ENCODE measurements at regions not wholly inside any gene's neighbourhood (a gene's known extent, or its start where the extent isn't known, plus 50 kb on each side); places are given as distances from the start of the nearest gene placed in this dataset.

DNA sequence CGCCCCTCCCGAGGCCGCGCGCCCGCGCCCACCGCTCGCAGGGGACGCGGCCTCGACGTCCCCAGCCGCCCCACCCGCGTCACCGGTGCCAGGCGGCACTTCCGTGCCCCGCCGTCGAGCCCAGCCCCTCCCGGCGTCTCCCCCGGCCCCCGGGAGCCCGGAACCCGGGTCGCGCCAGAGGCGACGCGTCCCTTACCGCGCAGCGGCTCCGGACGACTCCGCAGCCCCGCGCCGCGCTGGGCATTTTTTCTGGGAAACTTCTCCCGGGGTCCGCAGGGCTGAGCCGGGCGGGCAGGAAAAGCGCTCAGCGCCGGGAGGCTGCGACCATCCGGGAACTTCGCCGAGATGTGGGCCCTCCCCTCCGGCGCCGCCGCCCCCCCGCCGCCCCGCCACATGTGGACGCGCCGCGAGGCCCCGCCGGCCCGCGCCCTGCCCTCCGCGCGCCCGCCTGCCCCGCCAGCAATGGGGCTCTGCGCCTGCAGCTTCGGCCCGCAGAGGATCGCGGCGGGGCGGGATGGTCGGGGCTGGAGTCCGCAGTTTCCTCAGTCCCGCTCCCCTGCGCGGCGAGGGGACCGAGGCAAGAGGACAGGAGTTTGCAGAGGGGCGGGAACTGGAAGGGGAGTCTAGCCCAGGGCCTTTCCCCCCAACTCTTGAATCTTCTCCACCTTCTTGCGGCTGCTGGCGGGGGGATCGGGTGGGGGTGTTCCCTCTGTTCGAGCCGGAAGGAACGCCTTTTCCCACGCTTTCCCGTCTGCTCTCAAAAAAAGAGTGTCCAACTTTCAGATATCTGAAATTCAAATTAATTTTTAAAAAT is 81.5 kb downstream of the CHRNA1 start:
- peaks cover 0 to 9% (median 0%) of the 10 kb centered on the region in 3 donors for H3K27me3 ChIP-seq (ENCODE audit: control insufficient read depth in 3 of 3, insufficient read depth in 3 of 3, low read length in 2 of 3)
- peak; percentile 80 to 87 (median 86) for DNase-seq
- WGBS, 2 donors, result 1% methylated on average over 77 to 97 of the region's 97 CpGs
- H3K36me3 ChIP-seq (ENCODE audit: control insufficient read depth in 4 of 4, insufficient read depth in 4 of 4, low read length in 4 of 4), result peaks cover 0 to 3% (median 2%) of the 10 kb centered on the region in 4 donors
- peak overlapping the region; percentile 61 to 74 for H3K9ac ChIP-seq (ENCODE audit: insufficient read depth in 1 of 2, low read length in 2 of 2)
- H3K27ac ChIP-seq (ENCODE audit: low read depth in 1 of 2, low read length in 1 of 2), result peak overlapping the region; percentile 72
- peak; percentile 86 for ATAC-seq (ENCODE audit: insufficient read depth, low FRiP score)
- H3K4me1 ChIP-seq (ENCODE audit: control insufficient read depth in 5 of 5, insufficient read depth in 5 of 5, low read length in 5 of 5), result peaks cover 0 to 14% (median 8%) of the 10 kb centered on the region in 5 donors
- TF ChIP-seq, protein P1, sequence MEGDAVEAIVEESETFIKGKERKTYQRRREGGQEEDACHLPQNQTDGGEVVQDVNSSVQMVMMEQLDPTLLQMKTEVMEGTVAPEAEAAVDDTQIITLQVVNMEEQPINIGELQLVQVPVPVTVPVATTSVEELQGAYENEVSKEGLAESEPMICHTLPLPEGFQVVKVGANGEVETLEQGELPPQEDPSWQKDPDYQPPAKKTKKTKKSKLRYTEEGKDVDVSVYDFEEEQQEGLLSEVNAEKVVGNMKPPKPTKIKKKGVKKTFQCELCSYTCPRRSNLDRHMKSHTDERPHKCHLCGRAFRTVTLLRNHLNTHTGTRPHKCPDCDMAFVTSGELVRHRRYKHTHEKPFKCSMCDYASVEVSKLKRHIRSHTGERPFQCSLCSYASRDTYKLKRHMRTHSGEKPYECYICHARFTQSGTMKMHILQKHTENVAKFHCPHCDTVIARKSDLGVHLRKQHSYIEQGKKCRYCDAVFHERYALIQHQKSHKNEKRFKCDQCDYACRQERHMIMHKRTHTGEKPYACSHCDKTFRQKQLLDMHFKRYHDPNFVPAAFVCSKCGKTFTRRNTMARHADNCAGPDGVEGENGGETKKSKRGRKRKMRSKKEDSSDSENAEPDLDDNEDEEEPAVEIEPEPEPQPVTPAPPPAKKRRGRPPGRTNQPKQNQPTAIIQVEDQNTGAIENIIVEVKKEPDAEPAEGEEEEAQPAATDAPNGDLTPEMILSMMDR (IDR thresholded peaks at IDR 0.05; ENCODE audit: control extremely low read depth, extremely low read depth), result no peak
- no peaks in the 10 kb centered on the region for H3K9me3 ChIP-seq (ENCODE audit: control insufficient read depth in 4 of 4, insufficient read depth in 3 of 4, low read length in 3 of 4)
- H3K4me3 ChIP-seq, result peak overlapping the region; percentile 89

DNA sequence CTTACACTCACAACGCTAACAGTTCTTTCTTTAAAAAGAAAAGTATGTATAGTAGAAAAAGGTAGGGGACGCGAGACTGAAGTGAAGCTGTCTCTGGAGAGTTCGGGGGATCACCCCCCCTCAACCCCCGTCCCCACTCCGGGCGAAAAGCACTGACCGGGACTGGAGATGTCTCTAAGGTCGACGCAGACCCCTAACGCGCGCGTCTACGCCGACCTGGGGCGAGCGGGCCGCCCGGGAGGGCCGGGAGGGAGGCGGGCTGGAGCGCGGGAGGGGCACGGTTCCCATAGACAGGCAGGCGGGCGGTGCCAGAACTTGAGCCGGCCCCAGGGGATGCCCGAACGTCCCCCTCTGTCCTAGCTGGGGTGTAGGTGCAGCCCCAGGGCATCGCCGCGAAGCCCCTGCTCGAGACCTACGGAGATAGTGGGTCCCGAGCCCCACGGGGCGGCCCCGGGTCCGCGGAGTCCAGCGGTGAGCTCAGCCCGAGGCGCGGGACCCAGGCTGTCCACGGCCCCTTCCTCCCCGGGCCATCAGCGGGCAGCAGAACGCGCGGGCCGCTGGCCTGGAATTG is 82.2 kb downstream of the CHRNA1 start:
- ATAC-seq (ENCODE audit: insufficient read depth, low FRiP score), result peak; percentile 60
- Histone ChIP-seq H3K36me3 (ENCODE audit: control insufficient read depth in 4 of 4, insufficient read depth in 4 of 4, low read length in 4 of 4) (peaks cover 0 to 3% (median 2%) of the 10 kb centered on the region in 4 donors), H3K27ac (ENCODE audit: low read depth in 1 of 2, low read length in 1 of 2) (peak overlapping the region; percentile 72), H3K4me3 (peak overlapping the region; percentile 89), H3K27me3 (ENCODE audit: control insufficient read depth in 3 of 3, insufficient read depth in 3 of 3, low read length in 2 of 3) (peaks cover 0 to 9% (median 0%) of the 10 kb centered on the region in 3 donors), H3K9me3 (ENCODE audit: control insufficient read depth in 4 of 4, insufficient read depth in 3 of 4, low read length in 3 of 4) (no peaks in the 10 kb centered on the region), H3K4me1 (ENCODE audit: control insufficient read depth in 5 of 5, insufficient read depth in 5 of 5, low read length in 5 of 5) (peaks cover 0 to 14% (median 8%) of the 10 kb centered on the region in 5 donors), H3K9ac (ENCODE audit: insufficient read depth in 1 of 2, low read length in 2 of 2) (peak overlapping the region; percentile 74 to 84)
- 0 to 1% methylated on average over 31 to 52 of the region's 52 CpGs for WGBS, 2 donors
- TF ChIP-seq, protein P1 (IDR thresholded peaks at IDR 0.05; ENCODE audit: control extremely low read depth, extremely low read depth), result no peak
- peak; percentile 57 to 65 (median 63) for DNase-seq

DNA sequence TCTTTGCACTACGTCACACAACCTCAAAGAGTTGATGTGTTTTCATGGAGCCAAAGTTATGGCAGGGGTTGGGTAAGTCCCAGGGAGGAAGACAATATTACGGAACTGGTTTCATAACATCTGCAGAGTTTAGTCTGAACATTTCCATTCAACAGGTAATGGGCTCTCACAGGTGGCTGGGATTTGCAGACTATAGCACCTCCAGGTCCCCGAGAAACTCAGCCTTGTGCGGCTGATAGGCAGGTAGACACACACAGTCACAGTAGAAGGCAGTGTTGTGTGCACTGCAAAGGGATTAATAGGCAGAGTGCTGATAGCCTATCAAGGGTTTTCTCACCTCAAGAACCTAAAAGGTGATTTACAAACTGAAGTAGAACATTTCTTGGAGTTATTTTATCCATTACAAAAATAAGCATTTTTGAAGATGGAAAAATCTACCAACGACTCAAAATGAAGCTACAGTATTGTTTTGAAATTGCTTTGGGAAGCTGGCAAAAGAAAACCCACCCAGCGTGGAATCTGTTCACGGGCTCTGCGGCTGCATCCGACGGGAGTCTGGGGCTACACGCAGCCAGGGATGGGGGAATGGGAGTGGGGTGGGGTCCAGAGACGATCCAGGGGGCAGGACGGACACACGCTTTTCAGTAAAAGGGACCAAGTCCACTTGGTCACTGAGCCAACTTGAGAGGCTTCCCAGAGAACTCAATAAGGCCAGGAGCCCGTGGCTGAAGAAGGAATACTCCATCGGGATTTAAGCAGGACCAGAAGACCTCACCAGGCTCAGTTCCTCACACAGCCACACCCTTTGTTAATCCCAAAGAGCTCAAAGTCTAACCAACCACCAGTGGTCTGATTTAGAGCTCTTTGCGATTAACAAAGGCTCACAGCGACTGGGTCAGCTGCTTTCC is 82.9 kb downstream of the CHRNA1 start:
- H3K27ac ChIP-seq (ENCODE audit: low read depth in 1 of 2, low read length in 1 of 2), result peak overlapping the region in 1 of 2 donors; percentile 72
- DNase-seq, result peak; percentile 20 to 67 (median 64)
- no peak for ATAC-seq (ENCODE audit: insufficient read depth, low FRiP score)

More for the DNA sequence above, 82.9 kb downstream of the CHRNA1 start:
- H3K9ac ChIP-seq (ENCODE audit: insufficient read depth in 1 of 2, low read length in 2 of 2), result peak overlapping the region; percentile 74 to 84
- TF ChIP-seq, protein P1 (IDR thresholded peaks at IDR 0.05; ENCODE audit: control extremely low read depth, extremely low read depth), result no peak
- no peaks in the 10 kb centered on the region for H3K9me3 ChIP-seq (ENCODE audit: control insufficient read depth in 4 of 4, insufficient read depth in 3 of 4, low read length in 3 of 4)
- peaks cover 0 to 9% (median 0%) of the 10 kb centered on the region in 3 donors for H3K27me3 ChIP-seq (ENCODE audit: control insufficient read depth in 3 of 3, insufficient read depth in 3 of 3, low read length in 2 of 3)
- peaks cover 2 to 4% (median 2%) of the 10 kb centered on the region in 4 donors for H3K36me3 ChIP-seq (ENCODE audit: control insufficient read depth in 4 of 4, insufficient read depth in 4 of 4, low read length in 4 of 4)
- H3K4me3 ChIP-seq, result peak overlapping the region; percentile 89
- 45 to 47% methylated on average over 18 of the region's 18 CpGs for WGBS, 2 donors
- H3K4me1 ChIP-seq (ENCODE audit: control insufficient read depth in 5 of 5, insufficient read depth in 5 of 5, low read length in 5 of 5), result peaks cover 0 to 14% (median 8%) of the 10 kb centered on the region in 5 donors
